GM21737 (cell line): ENCODE measurements at regions not wholly inside any gene's neighbourhood (a gene's known extent, or its start where the extent isn't known, plus 50 kb on each side); places are given as distances from the start of the nearest gene placed in this dataset.
"Not testable (repeated sequence)": the region's sequence is repeated elsewhere in the genome, so short reads cannot be mapped to it uniquely, and the experiment has no call there.

Experiments used
- ATAC-seq: cut with Tn5 transposase; IDR thresholded peaks from one replicate; pipeline ENCODE4 v1.9.1; 2021; ENCODE audit warnings: mild to moderate bottlenecking, moderate library complexity; ENCODE audit not compliant: unreplicated experiment

DNA sequence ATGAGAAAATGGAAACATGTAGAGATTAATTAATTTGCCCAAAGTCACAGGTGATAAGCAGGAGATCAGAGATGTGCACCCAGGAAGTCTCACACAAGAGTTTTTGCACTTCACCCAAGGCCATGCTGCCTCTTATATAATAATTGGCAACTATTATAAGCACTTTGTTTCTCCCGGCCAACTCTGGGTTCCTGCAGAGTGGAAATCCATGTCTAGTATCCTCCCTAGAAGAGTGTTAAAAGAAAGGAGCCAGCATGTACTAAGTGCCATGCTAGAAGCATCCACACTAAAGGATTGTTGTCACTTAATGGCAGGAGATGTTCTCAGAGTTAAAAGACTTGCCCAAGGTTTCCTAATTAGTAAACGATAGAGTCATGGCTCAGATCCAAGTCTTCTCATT lies 470.3 kb downstream of the OMA1 start:
- ATAC-seq = no peak

DNA sequence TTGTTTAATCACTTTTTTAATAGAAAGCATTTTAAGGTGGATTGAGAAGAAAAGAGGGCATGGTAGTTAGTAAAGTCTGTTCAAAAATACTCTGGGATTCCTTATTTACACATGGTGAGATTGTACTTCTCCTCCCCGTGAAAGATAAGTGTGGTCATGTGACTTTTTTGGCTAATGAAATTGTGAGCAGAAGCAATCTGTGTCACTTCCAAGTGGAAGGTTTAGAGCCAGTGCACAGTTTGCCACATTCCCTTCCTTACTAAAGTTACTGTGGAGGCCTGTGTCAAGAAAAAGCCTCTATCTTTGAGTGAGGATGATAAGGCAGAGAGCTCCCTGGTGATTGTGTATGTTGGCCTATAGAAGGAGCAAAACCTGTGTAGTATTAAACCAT lies 471.3 kb downstream of the OMA1 start:
- ATAC-seq = no peak

DNA sequence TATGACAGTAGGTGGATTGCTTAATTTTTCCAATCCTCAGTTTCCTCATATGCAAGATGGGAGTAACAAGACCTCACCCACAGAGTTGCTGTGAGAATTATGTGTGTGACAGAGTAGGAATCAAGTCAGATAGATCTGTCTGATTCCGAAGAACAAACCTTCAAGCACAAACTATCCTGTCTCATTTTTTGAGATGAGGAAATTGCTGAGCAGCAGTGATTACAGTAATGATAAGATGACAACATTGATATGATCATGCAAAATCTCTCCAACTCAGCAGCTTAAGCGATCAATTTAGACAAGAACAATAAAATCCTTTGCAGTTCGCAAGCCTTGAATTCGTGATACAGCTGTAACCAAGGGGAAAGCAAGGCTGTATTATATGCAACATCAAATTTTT lies 474.1 kb downstream of the OMA1 start:
- ATAC-seq = no peak

DNA sequence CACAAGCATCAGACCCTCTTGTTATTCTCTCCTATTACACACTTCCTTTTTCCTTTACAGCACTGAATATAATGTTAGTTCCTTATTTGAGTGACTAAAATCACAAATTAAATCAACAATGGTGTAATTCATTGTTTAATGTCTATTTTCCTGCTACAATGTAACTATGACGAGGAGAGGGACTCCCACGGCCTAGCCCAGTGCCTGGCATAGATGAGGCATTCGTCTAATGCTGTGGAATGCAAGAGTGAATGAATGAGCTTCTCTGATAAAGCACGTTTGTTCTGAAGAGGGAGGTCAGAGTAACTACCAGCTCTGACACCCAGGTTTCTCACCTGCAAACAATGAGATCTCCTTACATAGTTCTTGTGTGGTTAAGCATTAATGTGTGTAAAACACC lies 479.4 kb downstream of the OMA1 start:
- ATAC-seq = no peak

DNA sequence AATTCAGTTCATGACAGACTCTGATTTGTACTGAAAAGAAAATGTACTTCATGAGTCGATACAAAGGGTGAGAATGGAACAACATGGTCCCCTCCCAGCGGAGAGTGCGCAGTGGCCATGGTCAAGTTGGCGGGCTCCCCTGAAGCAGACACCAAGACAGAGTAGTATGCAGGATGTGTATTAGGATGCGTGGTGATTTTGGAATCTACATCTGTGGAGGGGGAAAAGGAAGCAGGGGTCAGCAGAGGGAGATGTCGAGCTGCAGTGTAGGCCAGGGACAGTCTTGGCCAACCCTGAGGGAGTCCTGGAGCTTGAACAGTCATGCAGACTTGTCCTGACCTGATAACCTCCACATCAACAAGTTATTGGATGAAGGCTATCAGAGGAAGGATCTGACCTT lies 481.0 kb downstream of the OMA1 start:
- no peak for ATAC-seq

DNA sequence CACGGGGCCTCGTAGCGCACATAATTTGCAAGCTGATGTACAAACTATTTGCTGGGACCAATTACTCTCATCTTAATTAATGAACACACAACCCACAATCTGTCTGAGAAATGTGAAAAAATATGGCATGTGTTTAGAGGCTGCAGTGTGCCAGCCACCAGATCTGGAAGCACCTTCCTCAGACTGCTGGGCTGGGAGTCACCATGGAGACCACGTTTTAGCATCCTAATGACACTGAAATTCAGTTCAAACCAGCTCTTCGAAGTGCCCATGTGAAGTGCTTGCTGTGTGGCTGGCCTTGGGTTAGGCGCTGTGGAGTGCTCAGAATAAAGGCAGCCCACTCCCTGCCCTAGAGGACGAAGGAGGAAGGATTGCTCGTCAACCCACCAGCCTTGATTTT lies 482.4 kb downstream of the OMA1 start:
- no peak for ATAC-seq

DNA sequence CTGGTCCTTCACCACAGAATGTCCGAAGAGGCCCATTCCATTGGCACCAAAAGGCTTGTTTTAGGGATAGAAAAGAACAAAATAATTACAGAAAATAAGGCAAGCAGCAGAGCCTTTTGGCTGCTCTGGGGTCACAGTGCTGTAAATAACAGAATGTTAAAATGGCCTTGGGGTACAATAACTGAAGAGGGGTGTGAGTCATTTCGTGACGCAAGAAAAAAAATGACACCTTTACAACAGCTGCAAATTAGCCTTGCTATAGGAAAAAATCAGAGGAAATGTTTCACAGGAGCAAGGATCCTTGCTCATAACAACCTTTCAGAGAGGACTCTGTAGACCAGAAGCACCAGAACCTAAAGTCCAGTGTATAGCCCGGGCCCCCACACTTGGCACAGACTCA lies 483.4 kb downstream of the OMA1 start:
- ATAC-seq = no peak

DNA sequence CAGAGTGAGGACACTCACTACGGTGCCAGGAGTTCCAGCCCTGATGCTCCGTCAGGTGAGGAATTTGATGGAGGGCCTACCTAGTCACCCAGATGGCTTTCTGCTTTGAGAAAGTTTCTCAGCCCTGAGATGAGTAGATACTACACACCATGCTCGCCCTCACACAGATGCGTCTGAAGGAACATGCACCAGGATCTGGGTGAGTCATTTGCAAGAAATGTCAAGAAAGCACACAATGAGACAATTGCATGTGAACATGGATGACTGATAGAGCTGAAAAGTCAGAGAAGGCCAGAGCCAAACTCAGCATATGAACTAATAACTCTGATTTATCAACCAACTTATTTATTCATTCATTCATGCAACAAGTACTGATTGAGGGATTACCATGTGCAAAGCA lies 483.9 kb downstream of the OMA1 start:
- no peak for ATAC-seq

DNA sequence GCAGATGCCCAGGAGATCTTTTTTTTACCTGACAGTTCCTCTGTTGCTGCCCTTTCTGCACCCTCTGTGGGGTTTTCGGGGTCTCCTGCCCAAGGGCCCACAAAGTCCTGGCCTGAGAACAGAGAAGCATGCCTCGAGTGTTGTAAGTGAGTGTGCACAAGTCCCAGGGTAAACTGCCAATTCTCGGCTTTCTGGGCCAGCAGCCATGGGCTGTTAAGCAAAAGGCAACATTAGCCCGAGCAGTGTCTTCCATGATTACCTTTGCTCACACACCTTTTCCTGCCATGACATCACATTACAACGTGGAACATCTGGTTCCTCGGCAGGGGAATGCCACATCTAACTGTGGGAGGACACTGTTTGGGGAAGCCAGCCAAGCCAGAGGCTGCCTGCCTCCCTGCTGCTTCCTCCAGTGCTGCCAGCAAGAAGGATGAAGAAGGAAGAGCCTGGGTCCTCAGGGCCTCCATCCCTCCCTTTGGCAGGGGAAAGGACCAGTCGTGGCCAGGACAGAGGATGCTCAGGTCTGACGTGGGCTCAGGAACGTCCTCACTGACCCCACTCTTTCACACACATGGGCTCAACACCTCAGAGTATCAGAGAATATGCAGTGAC lies 485.9 kb downstream of the OMA1 start:
- no peak for ATAC-seq

DNA sequence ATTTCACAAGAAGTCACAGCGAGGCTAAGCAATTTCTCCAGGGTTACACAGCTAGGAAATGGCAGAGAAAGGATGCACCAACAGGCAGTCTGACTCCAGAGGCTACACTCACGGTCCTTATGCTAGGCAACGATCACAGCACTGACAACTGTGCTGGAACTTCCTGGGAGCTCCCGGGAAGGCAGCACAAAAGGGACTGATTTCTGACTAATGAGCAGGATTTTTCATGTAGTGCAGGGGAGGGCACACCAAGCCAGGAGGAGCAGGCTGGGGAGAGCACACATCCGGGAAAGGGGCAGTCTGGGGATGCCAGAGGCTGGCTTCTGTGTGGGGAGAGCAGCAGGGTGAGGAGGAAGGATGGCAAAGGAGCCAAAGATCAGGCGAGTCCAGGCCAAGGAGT lies 486.7 kb downstream of the OMA1 start:
- ATAC-seq = no peak

DNA sequence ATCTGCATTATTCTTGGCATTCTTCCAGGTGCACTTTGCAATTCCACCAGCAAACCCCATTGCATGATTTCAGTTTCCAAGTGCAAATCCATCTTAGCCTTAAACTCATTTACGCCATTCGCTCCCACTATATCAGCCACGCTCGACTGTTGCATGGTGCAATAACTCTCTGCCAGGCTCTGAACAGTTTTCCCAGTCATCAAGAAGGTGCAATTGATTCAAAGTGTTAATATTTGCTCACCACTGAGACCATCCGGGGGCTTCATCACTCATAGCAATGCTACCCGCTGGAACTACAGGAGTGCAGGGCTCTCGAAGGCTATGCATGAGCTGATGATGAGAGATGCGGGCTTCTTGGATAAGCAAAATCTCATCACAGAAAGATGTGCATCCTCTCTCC lies 488.2 kb downstream of the OMA1 start:
- no peak for ATAC-seq

DNA sequence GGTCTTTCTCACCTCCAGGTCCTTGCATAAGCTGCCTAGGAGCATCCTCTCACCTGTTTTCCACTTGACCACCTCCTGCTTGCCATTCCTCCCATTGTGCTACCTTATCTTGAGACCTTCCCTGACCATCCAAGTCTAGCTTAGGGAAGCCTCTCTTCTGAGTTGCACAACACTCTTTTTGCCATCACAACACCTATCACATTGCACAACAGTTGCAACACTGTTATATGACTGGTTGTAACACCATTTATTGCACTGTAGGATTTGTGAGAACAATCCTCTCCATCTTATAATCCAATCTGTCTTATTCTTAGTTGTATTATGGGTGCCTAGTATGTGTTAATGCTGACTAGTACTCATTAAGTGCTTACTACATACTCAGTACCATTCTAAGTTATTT lies 488.7 kb downstream of the OMA1 start:
- ATAC-seq = no peak

DNA sequence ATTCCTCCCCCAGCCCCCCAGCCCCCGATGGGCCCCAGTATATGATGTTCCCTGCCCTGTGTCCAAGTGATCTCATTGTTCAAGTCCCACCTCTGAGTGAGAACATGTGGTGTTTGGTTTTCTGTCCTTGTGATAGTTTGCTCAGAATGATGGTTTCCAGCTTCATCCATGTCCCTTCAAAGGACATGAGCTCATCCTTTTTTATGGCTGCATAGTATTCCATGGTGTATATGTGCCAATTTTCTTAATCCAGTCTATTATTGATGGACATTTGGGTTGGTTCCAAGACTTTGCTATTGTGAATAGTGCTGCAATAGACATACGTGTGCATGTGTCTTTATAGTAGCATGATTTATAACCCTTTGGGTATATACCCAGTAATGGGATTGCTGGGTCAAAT lies 495.3 kb downstream of the OMA1 start:
- not testable (repeated sequence) for ATAC-seq

DNA sequence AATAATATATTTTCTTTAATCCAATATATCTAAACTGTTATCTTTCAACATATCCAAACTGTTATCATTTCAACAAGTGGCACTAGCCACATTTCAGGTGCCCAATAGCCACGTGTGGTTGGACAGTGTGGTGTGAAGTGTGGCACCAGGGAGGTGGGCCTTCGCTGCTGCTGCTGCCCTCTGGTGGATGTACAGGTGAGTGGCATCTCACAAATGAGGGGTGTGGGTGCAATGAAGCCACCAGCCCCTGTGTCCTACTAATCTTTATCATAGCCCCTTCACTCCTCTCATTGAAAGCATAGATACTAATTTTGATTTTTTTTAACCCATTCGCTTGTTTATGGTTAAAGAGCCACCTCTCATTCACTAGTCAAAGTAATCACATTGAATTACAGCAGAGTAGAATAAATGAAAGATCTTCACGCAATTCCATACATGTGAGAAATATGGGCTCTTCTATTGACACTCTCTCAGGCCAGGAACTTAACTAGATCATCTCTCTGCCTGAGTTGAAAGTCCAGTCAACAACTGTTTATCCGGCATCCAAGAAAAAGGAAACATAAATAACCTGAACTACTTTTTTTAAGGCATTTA lies 499.2 kb downstream of the OMA1 start:
- no peak for ATAC-seq

DNA sequence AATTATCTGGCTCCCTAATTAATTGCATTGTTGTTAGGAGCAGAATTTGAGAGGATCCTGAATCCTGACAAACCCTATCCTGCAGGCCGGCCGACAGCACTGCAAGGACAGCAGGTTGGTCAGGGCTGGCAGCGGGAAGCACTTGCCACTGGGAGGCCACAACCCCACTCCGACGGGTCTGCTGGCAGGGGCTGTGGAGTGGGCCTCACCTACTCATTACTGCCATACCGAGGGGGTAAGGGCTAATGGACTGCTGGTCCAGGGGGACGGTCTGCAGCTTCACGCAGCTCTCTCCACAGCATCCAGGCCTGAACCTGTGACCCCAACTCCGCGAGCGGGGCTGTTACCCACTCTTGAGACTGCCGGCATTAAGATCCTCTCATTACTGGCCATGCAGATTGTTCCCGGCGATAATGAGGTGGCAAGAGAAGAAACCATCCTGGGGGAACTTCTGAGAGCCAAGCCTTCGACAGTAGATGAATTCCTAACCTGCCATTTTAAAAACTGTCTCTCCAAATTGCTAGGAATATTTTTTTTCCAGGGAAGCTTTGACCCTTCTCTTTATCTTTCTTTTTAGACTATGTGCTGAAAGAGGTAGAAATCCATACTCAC lies 501.3 kb downstream of the OMA1 start:
- no peak for ATAC-seq

DNA sequence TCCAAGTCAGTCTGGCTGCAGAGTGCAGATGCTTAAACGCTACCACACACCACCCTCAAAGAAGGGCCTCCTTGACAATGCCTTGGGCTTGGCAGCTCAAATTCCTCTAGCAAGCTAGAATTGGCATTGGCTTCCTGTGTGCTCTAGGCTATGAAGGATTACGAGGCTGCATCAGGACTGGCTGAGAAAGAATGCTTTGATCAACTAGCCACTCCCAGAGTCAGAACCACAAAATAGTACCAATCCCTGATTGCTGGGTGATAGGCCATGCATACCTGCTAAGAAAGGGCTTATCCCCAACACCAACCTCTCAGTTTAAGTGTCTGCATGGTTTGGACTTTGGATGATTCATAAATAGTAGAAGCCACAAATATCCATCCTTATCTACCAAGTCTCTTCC lies 504.9 kb downstream of the OMA1 start:
- ATAC-seq = no peak

DNA sequence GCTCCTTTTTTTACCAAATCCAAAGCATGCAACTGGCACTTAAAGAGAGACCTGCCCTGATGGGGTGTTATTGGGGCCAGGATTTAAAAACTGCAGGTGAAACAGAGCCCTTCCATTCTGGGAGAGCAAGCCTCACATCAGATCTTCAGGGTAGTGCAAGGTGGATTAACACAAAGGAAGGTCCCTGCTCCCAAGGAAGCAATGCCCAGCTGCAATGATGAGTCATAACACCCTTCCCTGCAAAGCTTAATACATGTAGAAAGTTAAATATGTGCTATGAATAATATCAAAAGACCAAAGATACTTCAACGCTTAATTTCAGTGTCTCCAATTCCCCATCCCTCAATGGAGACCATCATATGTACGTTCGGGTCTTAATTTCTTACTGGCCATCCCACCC lies 508.0 kb downstream of the OMA1 start:
- ATAC-seq = no peak

DNA sequence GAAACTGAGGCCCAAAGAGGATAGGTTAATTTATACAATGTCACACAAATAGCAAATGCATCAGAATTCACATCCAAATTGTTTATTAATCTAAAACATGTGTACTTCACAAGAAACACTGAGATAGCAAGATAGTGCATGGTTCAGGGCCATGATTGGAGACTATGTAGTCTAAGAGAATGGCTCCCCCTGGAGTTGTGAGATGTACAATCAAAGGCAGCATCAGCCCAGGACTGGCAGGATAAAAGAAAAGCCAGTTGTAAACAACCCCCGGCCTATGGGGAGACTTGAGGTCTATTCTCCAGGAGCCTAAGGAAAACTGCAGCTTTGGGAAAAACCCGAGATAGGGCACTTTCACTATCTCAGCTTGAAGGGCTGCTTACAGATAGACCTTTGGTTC lies 511.0 kb downstream of the OMA1 start:
- no peak for ATAC-seq

DNA sequence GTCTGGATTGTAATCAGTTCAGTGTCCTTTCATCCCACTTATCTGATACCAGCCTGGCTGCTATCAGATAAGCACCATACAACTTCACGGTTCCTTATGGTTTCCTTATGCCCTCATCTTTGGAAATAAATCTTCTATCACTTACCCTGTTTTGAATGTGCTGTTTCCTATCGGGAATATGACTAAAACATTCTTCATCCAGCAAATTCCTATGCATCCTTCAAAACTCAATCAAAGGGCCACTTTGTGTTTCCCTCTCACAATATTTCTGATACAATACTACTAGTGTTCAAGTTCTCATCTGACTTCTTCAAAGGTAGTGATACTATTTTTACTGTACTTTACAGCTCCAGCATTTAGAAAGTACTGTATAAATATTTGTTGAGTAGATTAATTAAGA lies 513.2 kb downstream of the OMA1 start:
- ATAC-seq = no peak

DNA sequence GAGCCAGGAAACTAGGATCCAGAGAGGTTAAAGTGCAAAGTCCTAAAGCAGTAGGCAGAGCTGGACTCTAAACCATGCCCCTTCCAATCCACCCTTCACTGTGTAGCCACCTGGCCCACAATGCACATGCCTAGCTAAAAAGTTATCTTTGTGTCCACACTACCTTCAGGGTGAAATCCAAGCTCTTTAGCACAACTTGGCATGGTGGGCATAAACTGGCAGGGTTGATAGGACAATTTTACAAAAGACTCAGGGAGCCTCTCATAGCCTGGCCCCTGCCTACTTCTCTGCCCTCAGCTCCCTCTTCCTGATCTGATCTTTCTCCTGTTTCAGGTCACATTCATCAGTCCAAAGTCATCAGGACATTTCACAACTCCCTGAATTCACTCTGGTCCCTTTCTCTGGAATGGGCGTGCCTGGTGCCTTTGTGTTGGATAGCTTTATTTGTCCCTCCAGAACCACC lies 513.9 kb downstream of the OMA1 start:
- ATAC-seq = no peak

DNA sequence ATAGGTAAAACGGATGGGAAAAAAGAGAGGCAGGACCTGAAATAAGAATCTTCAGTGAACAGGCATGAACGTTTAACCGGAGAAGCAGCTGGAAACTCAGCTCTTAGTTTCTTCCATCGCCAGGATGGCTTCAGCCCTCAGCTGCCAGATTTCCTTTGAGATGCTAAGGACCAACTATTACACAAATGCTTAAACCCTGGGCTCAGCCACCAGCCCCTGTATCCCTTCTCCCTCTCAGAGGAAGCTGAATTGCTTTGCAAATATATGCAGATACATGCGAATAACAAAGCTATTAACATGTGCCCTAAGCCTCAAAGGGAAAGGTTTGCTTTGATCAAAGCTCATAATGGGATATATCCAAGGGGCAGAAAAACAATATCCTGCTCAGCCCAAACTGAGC lies 515.1 kb downstream of the OMA1 start:
- no peak for ATAC-seq

DNA sequence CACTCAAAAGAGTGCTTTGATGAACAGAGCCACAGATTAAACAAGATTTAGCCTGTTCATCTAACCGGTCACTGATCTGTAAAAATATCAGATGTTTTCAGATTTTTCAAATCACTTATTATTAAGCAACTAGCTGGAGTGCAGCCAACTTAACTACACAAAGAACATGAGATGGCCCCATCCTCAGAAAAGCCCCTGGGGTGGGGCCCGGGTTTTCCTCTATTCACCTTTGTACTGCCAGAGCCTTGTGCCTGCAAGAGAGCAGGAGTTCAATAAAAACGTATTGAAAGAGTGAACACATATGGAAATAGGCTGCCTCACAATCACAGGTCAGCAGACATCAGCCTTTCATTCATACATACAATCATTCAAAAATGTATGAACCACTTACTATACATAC lies 516.1 kb downstream of the OMA1 start:
- ATAC-seq = no peak

DNA sequence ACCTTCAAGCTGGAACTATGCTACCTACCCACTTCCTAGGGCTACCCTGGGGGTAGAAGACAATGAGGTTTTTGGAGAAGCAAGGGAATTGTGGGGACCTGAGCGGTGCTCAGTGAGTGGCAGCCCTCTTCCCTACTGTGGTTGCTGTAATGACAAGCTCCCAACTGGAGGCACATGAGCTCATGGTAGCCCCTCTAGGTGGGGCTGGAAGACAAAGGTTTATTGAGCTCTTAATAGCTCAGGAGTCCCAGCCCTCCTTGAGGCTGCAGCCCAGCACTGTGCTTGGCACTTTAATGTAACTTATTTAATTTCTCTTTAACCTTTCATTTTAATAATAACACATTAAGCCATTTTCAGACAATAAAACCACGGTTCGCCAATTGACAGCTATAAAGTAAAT lies 528.9 kb downstream of the OMA1 start:
- no peak for ATAC-seq
